WTC11 (cell line): ENCODE measurements at regions not wholly inside any gene's neighbourhood (a gene's known extent, or its start where the extent isn't known, plus 50 kb on each side); places are given as distances from the start of the nearest gene placed in this dataset.
A peak's percentile ranks its signal among the peaks of the same experiment; 100 is the strongest.

Experiments
- ATAC-seq: fragments of 200-7000 bp; cut with Tn5 transposase; 2 replicates; pipeline ENCODE4 v1.10.0; 2021; ENCODE audit warnings: mild to moderate bottlenecking, moderate library complexity
- CTCF ChIA-PET: fragments of 300-600 bp; sonication (Branson Sonifier 250); formaldehyde crosslinking; loops from one replicate; lab custom pipeline; 2021; ENCODE audit warnings: antibody characterized with exemption; lab: Charles Lee
- POLR2A ChIA-PET: fragments of 350-600 bp; sonication (Branson Sonifier 250); formaldehyde crosslinking; loops from one replicate; lab custom pipeline; 2021; ENCODE audit warnings: antibody characterized with exemption; lab: Charles Lee
- DNase-seq: peaks from one replicate; pipeline ENCODE4 v3.0.0; 2021; ENCODE audit warnings: low spot score
- H3K27ac Mint-ChIP-seq: 2 replicates; pipeline ENCODE4 v1.8.0; 2021; ENCODE audit warnings: mixed read lengths
- H3K27me3 Mint-ChIP-seq: 2 replicates; pipeline ENCODE4 v1.8.0; 2021; ENCODE audit warnings: low read depth, mild to moderate bottlenecking, moderate library complexity, mixed read lengths
- H3K36me3 Mint-ChIP-seq: 2 replicates; pipeline ENCODE4 v1.8.0; 2021; ENCODE audit warnings: mixed read lengths
- H3K4me1 Mint-ChIP-seq: 2 replicates; pipeline ENCODE4 v1.8.0; 2022; ENCODE audit warnings: mixed read lengths
- H3K4me3 Mint-ChIP-seq: 2 replicates; pipeline ENCODE4 v1.8.0; 2021; ENCODE audit warnings: mild to moderate bottlenecking, moderate library complexity, mixed read lengths
- H3K9me3 Mint-ChIP-seq: 2 replicates; pipeline ENCODE4 v1.8.0; 2021; ENCODE audit warnings: mixed read lengths
- AFF4 ChIP-seq: sonication (generic); formaldehyde crosslinking; IDR thresholded peaks from 2 replicates; pipeline ENCODE4 v1.8.1; 2023; ENCODE audit warnings: mild to moderate bottlenecking, missing genetic modification reagents, borderline replicate concordance
- CBFB ChIP-seq: sonication (generic); formaldehyde crosslinking; IDR thresholded peaks from 2 replicates; pipeline ENCODE4 v1.8.1; 2022; ENCODE audit warnings: mild to moderate bottlenecking, low read depth, missing genetic modification reagents
- CDX4 ChIP-seq: fragments of 250-450 bp; sonication (Bioruptor Pico); IDR thresholded peaks from 2 replicates; pipeline ENCODE4 v1.9.0; 2021; ENCODE audit warnings: moderate library complexity, mild to moderate bottlenecking, inconsistent platforms, borderline replicate concordance
- CTCF ChIP-seq: fragments of 200-600 bp; IDR thresholded peaks from 2 replicates; pipeline ENCODE4 v1.8.0; 2022; ENCODE audit warnings: antibody characterized with exemption
- ETV6 ChIP-seq: sonication (generic); formaldehyde crosslinking; IDR thresholded peaks from 2 replicates; pipeline ENCODE4 v1.8.1; 2022; ENCODE audit warnings: mild to moderate bottlenecking, missing genetic modification reagents
- FOXJ3 ChIP-seq: sonication (generic); formaldehyde crosslinking; IDR thresholded peaks from 2 replicates; pipeline ENCODE4 v1.9.0; 2021; ENCODE audit warnings: missing genetic modification reagents, mild to moderate bottlenecking, borderline replicate concordance
- FOXP4 ChIP-seq: sonication (generic); formaldehyde crosslinking; IDR thresholded peaks from 2 replicates; pipeline ENCODE4 v1.8.0; 2022; ENCODE audit warnings: mild to moderate bottlenecking, missing genetic modification reagents
- IRF1 ChIP-seq: sonication (generic); formaldehyde crosslinking; IDR thresholded peaks from 2 replicates; pipeline ENCODE4 v1.8.0; 2023; ENCODE audit warnings: missing genetic modification reagents
- JUN ChIP-seq: sonication (generic); formaldehyde crosslinking; IDR thresholded peaks from 2 replicates; pipeline ENCODE4 v1.8.0; 2023; ENCODE audit warnings: mild to moderate bottlenecking, missing genetic modification reagents
- NFE2L1 ChIP-seq: sonication (generic); formaldehyde crosslinking; IDR thresholded peaks from 2 replicates; pipeline ENCODE4 v1.8.1; 2023; ENCODE audit warnings: missing genetic modification reagents
- NR3C1 ChIP-seq: sonication (generic); formaldehyde crosslinking; conservative IDR thresholded peaks from 2 replicates; pipeline ENCODE4 v1.8.1; 2023; ENCODE audit warnings: low read depth, mild to moderate bottlenecking, missing genetic modification reagents
- PREB ChIP-seq: sonication (generic); formaldehyde crosslinking; IDR thresholded peaks from 2 replicates; pipeline ENCODE4 v1.8.1; 2022; ENCODE audit warnings: mild to moderate bottlenecking, missing genetic modification reagents, moderate library complexity, borderline replicate concordance
- SOX15 ChIP-seq: fragments of 250-450 bp; sonication (Bioruptor Pico); IDR thresholded peaks from 2 replicates; pipeline ENCODE4 v1.9.0; 2021; ENCODE audit warnings: mild to moderate bottlenecking
- SP1 ChIP-seq: sonication (generic); formaldehyde crosslinking; conservative IDR thresholded peaks from 2 replicates; pipeline ENCODE4 v1.8.1; 2022; ENCODE audit warnings: missing genetic modification reagents
- STAT6 ChIP-seq: sonication (generic); formaldehyde crosslinking; conservative IDR thresholded peaks from 2 replicates; pipeline ENCODE4 v1.8.1; 2023; ENCODE audit warnings: mild to moderate bottlenecking, low read depth, missing genetic modification reagents, moderate library complexity
- ZBTB21 ChIP-seq: sonication (generic); formaldehyde crosslinking; IDR thresholded peaks from 2 replicates; pipeline ENCODE4 v1.8.1; 2023; ENCODE audit warnings: mild to moderate bottlenecking, missing genetic modification reagents, borderline replicate concordance
- ZNF263 ChIP-seq: sonication (generic); formaldehyde crosslinking; IDR thresholded peaks from 2 replicates; pipeline ENCODE4 v1.8.1; 2022; ENCODE audit warnings: low read depth, mild to moderate bottlenecking, moderate library complexity, missing genetic modification reagents
- ZNF423 ChIP-seq: fragments of 250-450 bp; sonication (Bioruptor Pico); IDR thresholded peaks from 2 replicates; pipeline ENCODE4 v2.1.2; 2022; ENCODE audit warnings: mild to moderate bottlenecking, moderate library complexity
- ZNF425 ChIP-seq: fragments of 250-450 bp; sonication (Bioruptor Pico); conservative IDR thresholded peaks from 2 replicates; pipeline ENCODE4 v1.9.0; 2021; ENCODE audit warnings: mild to moderate bottlenecking

GRCh38 chr2:146417942-146418341, 1426.9 kb upstream of the ACVR2A start (continued):
- no peak for TF ChIP-seq ETV6 (CRISPR knock-in tag)
- no peak for TF ChIP-seq FOXJ3
- TF ChIP-seq FOXP4 (CRISPR knock-in tag): no peak
- no peak for TF ChIP-seq NR3C1 (CRISPR knock-in tag)
- no peak for TF ChIP-seq AFF4 (CRISPR knock-in tag)
- TF ChIP-seq SP1 (CRISPR knock-in tag): no peak
- TF ChIP-seq CDX4 (CRISPR knock-in tag): no peak

GRCh38 chr2:146415291-146415690, 1429.5 kb upstream of the ACVR2A start:
- Mint-ChIP-seq H3K4me1 (peaks cover 41% of the 10 kb centered on the region), H3K27ac (peak overlapping the region; percentile 96)
- TF ChIP-seq NFE2L1 (CRISPR knock-in tag) (no peak), CTCF (no peak), JUN (CRISPR knock-in tag) (no peak), CBFB (no peak), ZNF423 (CRISPR knock-in tag) (no peak), IRF1 (CRISPR knock-in tag) (no peak), ZNF425 (no peak), SOX15 (no peak), PREB (CRISPR knock-in tag) (no peak), STAT6 (no peak), ZBTB21 (CRISPR knock-in tag) (no peak), ZNF263 (no peak)

More at GRCh38 chr2:146415291-146415690, 1429.5 kb upstream of the ACVR2A start:
- ChIA-PET POLR2A (no interaction called here), CTCF (no interaction called here)
- no peak for DNase-seq
- H3K36me3 Mint-ChIP-seq: peaks cover 4% of the 10 kb centered on the region
- H3K9me3 Mint-ChIP-seq: peaks cover 7% of the 10 kb centered on the region
- ATAC-seq: peak; percentile 48
- H3K4me3 Mint-ChIP-seq: no peak overlapping the region
- no peaks in the 10 kb centered on the region for H3K27me3 Mint-ChIP-seq
